Endothelial cell of hepatic sinusoid (primary cell): ENCODE measurements at regions not wholly inside any gene's neighbourhood (a gene's known extent, or its start where the extent isn't known, plus 50 kb on each side); places are given as distances from the start of the nearest gene placed in this dataset.
"Not testable (repeated sequence)": the region's sequence is repeated elsewhere in the genome, so short reads cannot be mapped to it uniquely, and the experiment has no call there.

Experiments
- in situ Hi-C: cut with HindIII; loops from 2 replicates; pipeline ENCODE4 v1.10.0; 2017; ENCODE audit warnings: low sequenced_read_pairs

- in situ Hi-C loops: no loop called here
These were observed 123.6 kb downstream of the ZNF608 start for GRCh38 chr5:124622851-124623250.

GRCh38 chr5:124621279-124621678, 125.2 kb downstream of the ZNF608 start:
- in situ Hi-C loops: no loop called here

- in situ Hi-C loops: no loop called here
These were observed 125.7 kb downstream of the ZNF608 start for GRCh38 chr5:124620743-124621142.

- in situ Hi-C loops: no loop called here
These were observed 127.3 kb downstream of the ZNF608 start for GRCh38 chr5:124619121-124619520.

GRCh38 chr5:124617787-124618186, 128.7 kb downstream of the ZNF608 start:
- in situ Hi-C loops: no loop called here

GRCh38 chr5:124614836-124615385, 131.5 kb downstream of the ZNF608 start:
- in situ Hi-C loops: no loop called here

GRCh38 chr5:124614105-124614504, 132.3 kb downstream of the ZNF608 start:
- in situ Hi-C loops: no loop called here

GRCh38 chr5:124613273-124613953, 133.0 kb downstream of the ZNF608 start:
- in situ Hi-C loops: no loop called here

- in situ Hi-C loops: no loop called here
These were observed 134.4 kb downstream of the ZNF608 start for GRCh38 chr5:124612023-124612422.

GRCh38 chr5:124611262-124611661, 135.2 kb downstream of the ZNF608 start:
- in situ Hi-C loops: not testable (repeated sequence)

- in situ Hi-C loops: not testable (repeated sequence)
These were observed 136.8 kb downstream of the ZNF608 start for GRCh38 chr5:124609685-124610084.

GRCh38 chr5:124606543-124606942, 139.9 kb downstream of the ZNF608 start:
- in situ Hi-C loops: no loop called here

- in situ Hi-C loops: no loop called here
These were observed 140.3 kb downstream of the ZNF608 start for GRCh38 chr5:124606093-124606492.

GRCh38 chr5:124605541-124605940, 140.9 kb downstream of the ZNF608 start:
- in situ Hi-C loops: no loop called here

GRCh38 chr5:124604419-124604818, 142.0 kb downstream of the ZNF608 start:
- in situ Hi-C loops: no loop called here

GRCh38 chr5:124602925-124603650, 143.4 kb downstream of the ZNF608 start:
- in situ Hi-C loops: no loop called here

- in situ Hi-C loops: no loop called here
These were observed 147.1 kb downstream of the ZNF608 start for GRCh38 chr5:124599028-124599973.

- in situ Hi-C loops: no loop called here
These were observed 149.6 kb downstream of the ZNF608 start for GRCh38 chr5:124596595-124597421.

- in situ Hi-C loops: no loop called here
These were observed 152.5 kb downstream of the ZNF608 start for GRCh38 chr5:124593952-124594351.

GRCh38 chr5:124592891-124593290, 153.5 kb downstream of the ZNF608 start:
- in situ Hi-C loops: no loop called here
